Right atrium auricular region (tissue), 2 donors: ENCODE measurements at regions not wholly inside any gene's neighbourhood (a gene's known extent, or its start where the extent isn't known, plus 50 kb on each side); places are given as distances from the start of the nearest gene placed in this dataset.

Experiments
- DNase-seq: peaks from one replicate; pipeline ENCODE4 v3.0.0-alpha.2; 2019; ENCODE audit warnings: low spot score
- H3K27ac ChIP-seq, 2 donors: fragments of 200-600 bp; sonication (generic); 1 replicate in 1 of 2; 2 replicates in 1 of 2; pipeline ENCODE4 v1.5.1; 2016 to 2019
- H3K27me3 ChIP-seq, 2 donors: fragments of 200-600 bp; sonication (generic); one replicate each; pipeline versions ENCODE4 v1.5.1 to v1.6.0; 2017 to 2019
- H3K36me3 ChIP-seq: fragments of 200-600 bp; sonication (generic); one replicate; pipeline ENCODE4 v1.5.1; 2016
- H3K4me1 ChIP-seq, 2 donors: fragments of 200-600 bp; sonication (generic); one replicate each; pipeline versions ENCODE4 v1.5.1 to v1.6.0; 2017 to 2019
- H3K4me3 ChIP-seq, 2 donors: fragments of 200-600 bp; sonication (generic); 1 replicate in 1 of 2; 2 replicates in 1 of 2; pipeline ENCODE4 v1.5.1; 2017 to 2019; ENCODE audit warnings: mild to moderate bottlenecking in 1 of 2, moderate library complexity in 1 of 2
- H3K9me3 ChIP-seq, 2 donors: fragments of 200-600 bp; sonication (generic); one replicate each; pipeline ENCODE4 v1.5.1; 2019
- CTCF ChIP-seq, 2 donors: fragments of 200-600 bp; sonication (generic); IDR thresholded peaks; one replicate each; pipeline ENCODE4 v1.5.1; 2019; ENCODE audit warnings: antibody characterized with exemption in 2 of 2

GRCh38 chr18:48468151-48468550, 59.0 kb upstream of the ZBTB7C start:
- TF ChIP-seq CTCF (IDR thresholded peaks at IDR 0.05): no peak
- H3K4me3 ChIP-seq: no peak overlapping the region
- H3K27me3 ChIP-seq: no peaks in the 10 kb centered on the region
- no peak overlapping the region for H3K27ac ChIP-seq
- peak; percentile 50 for DNase-seq
- H3K36me3 ChIP-seq: no peaks in the 10 kb centered on the region
- H3K9me3 ChIP-seq: no peaks in the 10 kb centered on the region
- H3K4me1 ChIP-seq: no peaks in the 10 kb centered on the region

- Histone ChIP-seq H3K27me3 (no peaks in the 10 kb centered on the region), H3K4me3 (no peak overlapping the region), H3K27ac (no peak overlapping the region), H3K9me3 (no peaks in the 10 kb centered on the region), H3K4me1 (no peaks in the 10 kb centered on the region), H3K36me3 (no peaks in the 10 kb centered on the region)
- peak; percentile 36 for DNase-seq
- TF ChIP-seq CTCF (IDR thresholded peaks at IDR 0.05): no peak
These were observed 58.0 kb upstream of the ZBTB7C start for GRCh38 chr18:48467231-48467630.

GRCh38 chr18:48462510-48462909, 53.3 kb upstream of the ZBTB7C start:
- no peak overlapping the region for H3K4me3 ChIP-seq
- H3K27ac ChIP-seq: no peak overlapping the region
- H3K27me3 ChIP-seq: no peaks in the 10 kb centered on the region
- H3K36me3 ChIP-seq: no peaks in the 10 kb centered on the region
- no peaks in the 10 kb centered on the region for H3K9me3 ChIP-seq
- DNase-seq: no peak
- TF ChIP-seq CTCF (IDR thresholded peaks at IDR 0.05): no peak
- no peaks in the 10 kb centered on the region for H3K4me1 ChIP-seq

- Histone ChIP-seq H3K36me3 (no peaks in the 10 kb centered on the region), H3K27ac (no peak overlapping the region), H3K27me3 (no peaks in the 10 kb centered on the region), H3K9me3 (no peaks in the 10 kb centered on the region), H3K4me3 (no peak overlapping the region), H3K4me1 (no peaks in the 10 kb centered on the region)
- no peak for TF ChIP-seq CTCF (IDR thresholded peaks at IDR 0.05)
- DNase-seq: no peak
These were observed 51.9 kb upstream of the ZBTB7C start for GRCh38 chr18:48460929-48461583.

GRCh38 chr18:48459465-48459864, 50.3 kb upstream of the ZBTB7C start:
- H3K27ac ChIP-seq: no peak overlapping the region
- peak; percentile 43 for DNase-seq
- H3K36me3 ChIP-seq: no peaks in the 10 kb centered on the region
- H3K4me1 ChIP-seq: peaks cover 0 to 4% of the 10 kb centered on the region in 2 donors
- no peaks in the 10 kb centered on the region for H3K9me3 ChIP-seq
- H3K27me3 ChIP-seq: no peaks in the 10 kb centered on the region
- H3K4me3 ChIP-seq: no peak overlapping the region
- no peak for TF ChIP-seq CTCF (IDR thresholded peaks at IDR 0.05)

- Histone ChIP-seq H3K4me1 (peaks cover 0 to 8% of the 10 kb centered on the region in 2 donors), H3K9me3 (no peaks in the 10 kb centered on the region), H3K27me3 (no peaks in the 10 kb centered on the region), H3K36me3 (no peaks in the 10 kb centered on the region), H3K27ac (no peak overlapping the region), H3K4me3 (no peak overlapping the region)
- DNase-seq: peak; percentile 54
- no peak for TF ChIP-seq CTCF (IDR thresholded peaks at IDR 0.05)
These were observed 49.8 kb upstream of the ZBTB7C start for GRCh38 chr18:48459016-48459415.
